ENCODE measurements at regions not wholly inside any gene's neighbourhood (a gene's known extent, or its start where the extent isn't known, plus 50 kb on each side); places are given as distances from the start of the nearest gene placed in this dataset.

DNA sequence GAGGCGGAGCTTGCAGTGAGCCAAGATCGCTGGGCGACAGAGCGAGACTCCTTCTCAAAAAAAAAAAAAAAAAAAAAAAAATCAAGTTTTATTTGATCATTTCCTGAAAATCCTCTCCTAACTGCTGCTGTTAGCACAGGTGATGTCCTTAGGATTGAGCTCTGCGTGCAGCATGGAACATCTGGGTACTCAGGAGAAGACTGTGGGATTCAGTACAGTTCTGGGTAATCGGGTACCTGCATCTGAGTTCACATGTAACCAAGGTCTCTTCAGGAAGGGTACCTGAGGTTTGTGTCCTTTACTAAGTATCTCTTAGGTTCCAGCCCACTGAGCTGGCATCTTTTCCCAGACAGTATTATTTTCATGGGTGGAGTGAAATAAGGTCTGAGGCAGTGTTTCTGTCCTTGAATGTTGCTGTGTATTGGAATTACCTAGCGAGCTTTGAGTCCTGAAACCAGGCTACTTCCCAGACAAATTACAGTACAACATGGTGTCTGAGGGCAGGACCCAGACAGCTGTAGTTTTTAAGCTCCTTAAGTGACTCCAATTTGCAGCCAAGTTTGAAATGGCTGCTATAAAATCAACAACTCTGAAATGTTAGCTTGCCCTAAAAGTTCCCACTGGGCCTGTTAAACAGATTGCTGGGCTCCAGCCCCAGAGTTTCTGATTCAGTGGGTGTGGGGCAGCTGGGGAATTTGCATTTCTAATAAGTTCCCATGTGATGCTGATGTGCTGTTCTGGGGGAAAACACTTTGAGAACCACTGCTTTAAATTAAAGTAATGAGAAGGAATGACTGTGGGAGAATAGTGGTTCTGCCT is 120.5 kb downstream of the PMAIP1 start:
- Histone ChIP-seq H3K79me2 (ENCODE audit: control insufficient read depth in 1 of 2, insufficient read depth in 2 of 2, low read length in 2 of 2) (no peaks in the 10 kb centered on the region), H3K27me3 (replicated peaks in 1 of 4; ENCODE audit: control insufficient read depth in 3 of 4, extremely low read depth in 1 of 4, insufficient read depth in 3 of 4, low read length in 3 of 4) (peaks cover 0 to 1% (median 0%) of the 10 kb centered on the region in 4 experiments; a peak in 1 of 7 replicates), H3K4me2 (ENCODE audit: insufficient read depth in 1 of 2, low read depth in 2 of 2, low read length in 2 of 2) (peak overlapping the region in 1 of 2 experiments; percentile 8; a peak in 1 of 4 replicates), H3K27ac (ENCODE audit: low read depth, low read length) (no peak overlapping the region), H3K23ac (ENCODE audit: insufficient read length) (no peak overlapping the region), H3K9me3 (ENCODE audit: insufficient read depth in 2 of 2, low read depth in 1 of 2, low read length in 1 of 2) (no peaks in the 10 kb centered on the region), H3K56ac (replicated peaks; ENCODE audit: insufficient read length, low read depth, low read length) (no peak overlapping the region), H3K4me3 (ENCODE audit: extremely low read depth in 1 of 4, insufficient read depth in 2 of 4, low read depth in 3 of 4, low read length in 4 of 4) (no peak overlapping the region; a peak in 1 of 8 replicates), H4K91ac (replicated peaks; ENCODE audit: insufficient read length, low read length) (no peak overlapping the region), H3K9ac (replicated peaks in 1 of 4; ENCODE audit: extremely low read depth in 1 of 4, low read depth in 3 of 4, low read length in 3 of 4) (no peak overlapping the region), H2BK5ac (ENCODE audit: low read depth, low read length) (0 out of 2 replicates have a peak overlapping the region, but pooled peaks have one; percentile 13), H2BK20ac (ENCODE audit: low read length) (no peak overlapping the region; the same call in 1 of the 2 replicates), H2AFZ (ENCODE audit: low read length) (peak overlapping the region; percentile 51), H3K4ac (replicated peaks; ENCODE audit: insufficient read length, low read depth, low read length) (no peak overlapping the region), H2BK120ac (replicated peaks; ENCODE audit: low read depth, low read length) (no peak overlapping the region), H3K36me3 (ENCODE audit: control insufficient read depth in 2 of 4, insufficient read depth in 4 of 4, low read length in 3 of 4) (no peaks in the 10 kb centered on the region), H2BK15ac (ENCODE audit: low read length) (no peak overlapping the region), H4K8ac (ENCODE audit: extremely low read depth, insufficient read depth, low read length) (no peak overlapping the region), H4K5ac (ENCODE audit: insufficient read length, low read depth, low read length) (no peak overlapping the region), H3K79me1 (ENCODE audit: low read depth, low read length) (no peaks in the 10 kb centered on the region), H3K14ac (ENCODE audit: insufficient read length) (no peak overlapping the region), H3K4me1 (replicated peaks in 1 of 4; ENCODE audit: control insufficient read depth in 3 of 4, insufficient read depth in 4 of 4, low read length in 3 of 4) (peaks cover 0 to 10% (median 0%) of the 10 kb centered on the region in 4 experiments; a peak in 3 of 7 replicates), H2AK5ac (ENCODE audit: low read depth, low read length) (no peak overlapping the region), H3K18ac (ENCODE audit: extremely low read depth, low read length) (no peak overlapping the region), H2BK12ac (ENCODE audit: low read depth, low read length) (0 out of 2 replicates have a peak overlapping the region, but pooled peaks have one; percentile 35), H3K23me2 (ENCODE audit: low read depth, low read length) (no peaks in the 10 kb centered on the region), H4K20me1 (replicated peaks in 1 of 2; ENCODE audit: control insufficient read depth in 1 of 2, insufficient read depth in 2 of 2, low read length in 2 of 2) (no peaks in the 10 kb centered on the region)
- ChIA-PET POLR2A (ENCODE audit: partially characterized antibody) (interaction anchor here (0.6 kb wide), 1 partner anchor 26 kb away, joined by 3 read pairs; no protein-coding TSS in a partner anchor), CTCF (ENCODE audit: partially characterized antibody) (interaction anchor here (1.1 to 3.3 kb wide), 3 partner anchors 24 to 31 kb away, joined by 6 to 15 read pairs (median 7); no protein-coding TSS in a partner anchor)
- WGBS, 2 experiments (ENCODE audit: extremely low coverage in 1 of 2, insufficient coverage in 1 of 2, insufficient read length in 1 of 2, insufficient replicate concordance in 2 of 2, low coverage in 1 of 2, low lambda C conversion rate in 2 of 2, missing lambda C conversion rate in 1 of 2), result 86% methylated on average over 4 of the region's 7 CpGs; no CpG with 5 or more reads in 1 of the 2 experiments
- DNase-seq (ENCODE audit: low read depth in 1 of 2, low spot score in 2 of 2), result no peak
- no peak for FAIRE-seq
- TF ChIP-seq, protein P1, sequence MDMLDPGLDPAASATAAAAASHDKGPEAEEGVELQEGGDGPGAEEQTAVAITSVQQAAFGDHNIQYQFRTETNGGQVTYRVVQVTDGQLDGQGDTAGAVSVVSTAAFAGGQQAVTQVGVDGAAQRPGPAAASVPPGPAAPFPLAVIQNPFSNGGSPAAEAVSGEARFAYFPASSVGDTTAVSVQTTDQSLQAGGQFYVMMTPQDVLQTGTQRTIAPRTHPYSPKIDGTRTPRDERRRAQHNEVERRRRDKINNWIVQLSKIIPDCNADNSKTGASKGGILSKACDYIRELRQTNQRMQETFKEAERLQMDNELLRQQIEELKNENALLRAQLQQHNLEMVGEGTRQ (IDR thresholded peaks at IDR 0.05; ENCODE audit: low read length), result no peak
- TF ChIP-seq SUZ12 (IDR thresholded peaks at IDR 0.05; ENCODE audit: low read length) (no peak), ATF2 (IDR thresholded peaks at IDR 0.05; ENCODE audit: low read length) (no peak), KDM4A (IDR thresholded peaks at IDR 0.05; ENCODE audit: low read depth, low read length, severe bottlenecking) (no peak)
- TF ChIP-seq, protein P2, sequence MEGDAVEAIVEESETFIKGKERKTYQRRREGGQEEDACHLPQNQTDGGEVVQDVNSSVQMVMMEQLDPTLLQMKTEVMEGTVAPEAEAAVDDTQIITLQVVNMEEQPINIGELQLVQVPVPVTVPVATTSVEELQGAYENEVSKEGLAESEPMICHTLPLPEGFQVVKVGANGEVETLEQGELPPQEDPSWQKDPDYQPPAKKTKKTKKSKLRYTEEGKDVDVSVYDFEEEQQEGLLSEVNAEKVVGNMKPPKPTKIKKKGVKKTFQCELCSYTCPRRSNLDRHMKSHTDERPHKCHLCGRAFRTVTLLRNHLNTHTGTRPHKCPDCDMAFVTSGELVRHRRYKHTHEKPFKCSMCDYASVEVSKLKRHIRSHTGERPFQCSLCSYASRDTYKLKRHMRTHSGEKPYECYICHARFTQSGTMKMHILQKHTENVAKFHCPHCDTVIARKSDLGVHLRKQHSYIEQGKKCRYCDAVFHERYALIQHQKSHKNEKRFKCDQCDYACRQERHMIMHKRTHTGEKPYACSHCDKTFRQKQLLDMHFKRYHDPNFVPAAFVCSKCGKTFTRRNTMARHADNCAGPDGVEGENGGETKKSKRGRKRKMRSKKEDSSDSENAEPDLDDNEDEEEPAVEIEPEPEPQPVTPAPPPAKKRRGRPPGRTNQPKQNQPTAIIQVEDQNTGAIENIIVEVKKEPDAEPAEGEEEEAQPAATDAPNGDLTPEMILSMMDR (IDR thresholded peaks at IDR 0.05; ENCODE audit: control extremely low read depth in 1 of 3, insufficient read depth in 1 of 3, low read depth in 1 of 3, low read length in 3 of 3), result no peak

Data from H1 (cell line).